HG03520 (cell line): ENCODE measurements at regions not wholly inside any gene's neighbourhood (a gene's known extent, or its start where the extent isn't known, plus 50 kb on each side); places are given as distances from the start of the nearest gene placed in this dataset.

Experiments used
- ATAC-seq: cut with Tn5 transposase; IDR thresholded peaks from one replicate; pipeline ENCODE4 v1.9.1; 2021; ENCODE audit warnings: mild to moderate bottlenecking, moderate library complexity; ENCODE audit not compliant: unreplicated experiment

DNA sequence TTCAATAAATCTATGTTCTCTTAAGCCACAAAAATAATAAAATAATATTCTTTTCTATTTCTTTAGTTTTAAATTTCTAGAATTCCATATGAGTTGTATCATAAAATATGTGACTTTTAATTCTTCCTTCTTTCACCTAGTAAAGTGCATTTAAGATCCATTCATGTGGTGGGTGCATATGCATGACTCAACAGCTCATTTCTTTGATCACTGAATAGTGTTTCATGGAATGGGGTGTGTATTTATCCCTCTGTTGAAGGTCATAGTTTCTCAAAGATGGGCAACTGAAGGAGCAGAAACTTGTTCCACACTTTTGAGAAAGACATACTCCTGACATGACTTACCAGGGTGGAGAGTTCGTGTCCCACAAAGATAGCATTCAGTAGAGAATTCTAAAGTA, 1230.3 kb upstream of the AGA start:
- no peak for ATAC-seq

DNA sequence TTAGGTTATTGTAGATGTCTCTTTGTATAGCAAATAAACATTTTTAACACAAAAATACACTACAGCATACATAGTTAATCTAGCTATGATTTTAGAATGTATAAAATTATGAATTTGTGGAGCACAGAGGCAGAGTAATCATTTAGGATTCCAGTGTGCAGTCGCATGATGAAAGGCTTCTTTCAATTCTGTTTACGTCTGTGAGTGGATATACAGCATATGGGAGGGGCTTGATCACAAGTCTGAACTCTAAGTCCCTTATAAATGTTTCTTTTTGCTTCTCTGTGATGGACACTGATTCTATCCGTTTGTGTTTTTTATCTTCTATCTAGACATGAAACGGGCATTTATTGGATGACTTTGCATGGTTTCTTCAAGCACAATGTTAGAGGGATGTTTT, 1239.6 kb upstream of the AGA start:
- ATAC-seq: no peak

DNA sequence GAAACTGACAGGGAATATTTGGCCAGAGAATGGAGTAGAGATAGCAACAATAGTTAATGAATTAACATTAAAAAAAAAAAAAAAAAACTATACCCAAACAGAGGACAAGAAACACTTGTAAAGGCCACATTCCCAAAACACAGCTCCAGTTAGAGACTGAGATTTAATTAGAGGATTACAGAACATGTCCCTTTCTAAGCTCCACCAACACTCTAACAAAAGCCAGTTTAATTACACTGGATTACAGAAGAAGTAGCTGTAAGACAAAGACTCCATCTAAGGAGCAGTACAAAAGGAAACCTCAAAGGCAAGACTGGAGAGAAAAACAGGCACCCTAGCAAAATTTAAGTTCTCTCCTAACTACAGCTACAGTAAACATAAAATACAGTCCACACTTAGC, 1247.7 kb upstream of the AGA start:
- ATAC-seq: no peak

DNA sequence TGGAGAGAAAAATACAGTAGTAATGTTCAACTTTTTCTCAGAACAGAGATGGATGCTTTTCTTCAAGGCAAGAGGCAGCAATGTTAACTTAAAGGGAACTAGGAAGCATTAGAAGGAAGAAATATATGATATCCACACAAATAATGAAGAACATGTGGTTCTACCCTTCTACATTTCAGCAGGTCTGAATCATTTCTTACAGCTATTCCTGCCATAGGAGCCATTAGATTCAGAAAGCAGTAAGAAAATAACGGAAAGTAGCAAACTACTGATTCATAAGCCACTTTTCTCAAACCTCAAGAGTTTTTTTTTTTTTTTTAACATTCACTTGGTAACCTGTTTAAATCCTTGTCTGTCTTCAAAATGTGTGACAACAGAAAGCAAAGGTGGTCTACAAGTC, 1251.6 kb upstream of the AGA start:
- ATAC-seq: no peak

DNA sequence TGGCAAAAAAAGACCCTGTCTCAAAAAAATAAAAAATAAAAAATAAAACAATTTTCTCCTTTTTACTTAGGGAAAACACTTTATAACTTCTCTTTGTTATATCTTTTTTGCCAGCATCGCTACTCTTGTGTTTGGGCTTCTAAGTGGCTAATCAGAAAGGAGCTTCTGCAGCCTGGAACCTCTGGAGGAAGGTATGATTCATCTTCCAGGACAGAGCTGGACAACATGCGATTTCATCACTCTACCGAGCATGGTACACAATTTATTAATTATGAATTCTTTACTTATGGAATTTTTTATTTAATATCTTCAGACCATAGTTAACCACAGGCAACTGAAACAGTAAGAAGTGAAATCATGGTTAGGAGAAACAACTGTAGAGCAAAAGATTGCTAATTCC, 1254.3 kb upstream of the AGA start:
- ATAC-seq: no peak

DNA sequence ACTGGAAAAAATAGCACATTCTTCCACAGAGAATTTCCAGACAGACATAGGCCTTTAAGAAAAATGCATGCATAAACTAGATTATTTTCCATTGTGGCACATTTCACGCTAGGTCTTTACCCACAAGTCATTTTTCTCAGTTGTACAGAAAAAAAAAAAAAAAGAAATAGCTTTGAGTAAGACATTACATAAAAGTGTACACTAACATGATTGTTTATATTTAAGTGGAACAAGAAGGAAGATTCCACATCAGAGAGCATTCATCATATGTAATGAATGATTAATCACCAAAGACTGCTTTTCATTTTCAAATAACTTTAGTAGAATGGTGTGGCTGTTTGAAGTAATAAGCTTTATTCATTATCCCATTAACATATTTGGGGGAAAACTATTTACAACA, 1270.2 kb upstream of the AGA start:
- no peak for ATAC-seq

DNA sequence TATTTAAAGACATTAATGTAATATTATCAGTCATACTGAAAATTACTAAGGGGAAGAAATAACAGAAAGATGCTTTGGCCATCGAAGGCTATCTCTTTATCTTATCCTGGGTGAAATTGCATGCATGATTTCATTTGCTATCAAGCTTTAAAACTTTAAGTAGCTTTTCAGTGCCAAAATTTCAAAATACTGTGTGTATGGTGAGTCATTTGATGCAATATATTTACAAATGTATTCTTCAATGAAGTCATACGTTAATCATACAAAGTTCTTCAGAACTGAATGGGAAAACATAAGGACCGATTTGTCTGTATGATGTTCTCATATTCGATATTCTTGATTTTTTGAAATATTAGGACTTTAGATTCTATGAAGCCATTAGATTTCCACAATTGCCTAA, 1295.8 kb upstream of the AGA start:
- ATAC-seq: no peak

DNA sequence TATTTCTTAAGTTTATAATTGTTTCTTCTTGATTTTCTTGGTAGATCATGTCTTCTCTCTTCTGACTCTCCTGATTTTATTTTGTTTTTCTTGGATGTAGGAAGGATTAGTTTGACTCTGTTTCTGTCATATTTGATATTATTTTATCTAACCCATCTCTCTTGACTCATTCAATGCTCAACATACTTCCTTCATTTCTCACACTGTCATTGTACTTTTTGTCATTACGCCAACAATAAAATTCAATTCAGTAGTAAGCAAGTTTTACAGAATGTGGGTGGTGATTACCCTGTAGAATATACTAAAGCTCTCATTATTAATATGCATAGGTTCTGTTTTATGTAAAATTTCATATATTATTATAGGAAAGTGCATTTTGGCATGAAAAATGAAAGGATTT, 1303.0 kb upstream of the AGA start:
- no peak for ATAC-seq

DNA sequence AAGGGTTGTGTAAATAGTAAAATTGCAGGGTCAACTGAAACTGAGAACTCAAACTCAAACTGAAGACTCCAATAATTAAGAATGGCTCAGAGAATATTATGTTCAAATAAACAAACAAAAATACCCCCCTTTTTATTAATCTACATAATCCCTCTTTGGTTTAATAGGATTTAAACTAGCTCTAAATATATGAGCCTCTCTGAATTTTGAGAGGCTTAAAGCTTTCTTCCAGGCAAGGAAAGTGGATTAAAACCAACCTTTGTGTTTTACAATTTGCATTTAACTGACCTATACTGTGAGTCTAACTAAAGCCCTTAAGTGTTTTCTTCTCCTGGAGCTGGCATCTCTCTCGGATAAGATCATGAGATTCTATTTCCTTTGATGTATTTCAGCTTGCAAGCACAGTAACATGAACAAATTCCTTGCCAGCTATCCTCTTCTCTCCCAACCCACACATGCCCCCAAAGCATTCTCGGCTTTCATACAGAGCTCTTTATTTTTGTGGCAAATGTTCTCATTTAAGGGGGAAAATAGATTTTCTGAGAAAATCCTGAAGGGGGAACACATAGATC, 1310.8 kb upstream of the AGA start:
- no peak for ATAC-seq

DNA sequence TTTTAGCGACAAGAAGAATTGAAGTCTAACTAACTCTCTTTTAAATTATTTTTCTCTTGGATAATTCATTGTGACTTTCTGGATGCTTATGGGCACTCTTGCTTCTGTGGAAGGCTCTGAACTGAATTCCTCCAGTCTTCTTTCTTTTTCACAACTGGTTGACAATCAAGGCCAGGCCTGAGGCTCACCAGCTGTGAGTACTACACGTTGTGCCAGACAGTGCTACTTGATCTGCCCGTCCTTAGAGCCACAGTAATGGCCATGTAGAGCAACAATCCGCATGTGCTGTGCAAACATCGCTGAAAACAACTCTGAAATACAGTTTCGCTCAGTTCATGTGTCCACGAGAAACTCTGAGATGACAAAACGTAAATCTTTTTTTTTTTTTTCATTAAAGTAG, 1336.3 kb upstream of the AGA start:
- no peak for ATAC-seq

DNA sequence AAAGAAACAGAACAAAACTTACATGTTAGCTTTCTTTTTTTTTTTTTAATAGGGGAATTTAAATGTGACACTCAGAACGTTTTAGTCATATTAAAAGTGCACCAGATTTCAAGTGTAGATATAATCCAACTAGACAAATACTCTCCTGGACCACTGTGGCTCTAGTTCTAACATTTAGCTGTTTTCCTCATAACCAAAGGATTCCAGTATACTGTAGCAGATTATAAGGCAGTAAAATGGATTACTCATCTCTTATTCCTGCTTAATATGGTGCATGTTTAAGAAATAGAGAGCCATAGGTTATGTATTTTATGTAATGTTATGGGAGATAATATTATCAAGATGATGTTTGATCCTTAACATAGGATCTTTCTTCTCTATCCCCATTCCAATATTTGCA, 1339.5 kb upstream of the AGA start:
- no peak for ATAC-seq

DNA sequence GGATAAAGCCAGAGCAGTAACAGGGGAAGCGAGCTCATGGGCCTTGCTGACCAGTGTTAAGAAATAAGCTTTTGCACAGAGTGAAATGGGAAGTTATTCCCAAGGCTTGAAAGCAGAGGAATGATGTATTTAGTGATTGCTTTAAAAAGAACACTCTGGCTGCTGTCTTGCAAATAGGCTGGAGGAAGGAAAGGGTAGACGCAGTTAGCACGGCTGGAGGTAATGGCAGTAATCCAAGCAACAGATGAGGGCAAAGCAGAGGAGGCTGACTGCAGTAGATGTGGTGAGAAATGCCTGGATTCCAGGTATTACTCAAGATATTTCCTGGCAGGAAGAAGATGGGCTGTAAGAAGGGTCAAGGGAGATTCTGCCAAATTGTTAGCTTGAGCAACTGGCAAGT, 1342.3 kb upstream of the AGA start:
- ATAC-seq: no peak

DNA sequence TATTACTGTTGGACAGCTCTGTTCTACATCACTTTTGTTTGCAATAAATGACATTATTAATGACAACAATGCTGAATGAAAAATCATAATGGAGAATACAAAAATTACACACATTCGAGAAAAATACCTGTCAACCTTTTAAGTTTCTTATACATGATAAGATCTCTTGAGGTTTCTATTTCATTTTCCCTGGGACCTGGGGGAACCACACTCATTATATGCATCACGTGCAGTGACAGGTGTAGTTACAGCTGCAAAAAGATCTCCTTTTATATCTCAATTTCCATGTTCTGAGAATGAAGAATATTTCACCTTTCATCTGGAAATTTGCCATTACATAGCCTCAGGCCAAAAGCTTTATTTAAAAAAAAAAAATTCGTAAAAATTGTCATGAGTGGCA, 1347.0 kb upstream of the AGA start:
- no peak for ATAC-seq

DNA sequence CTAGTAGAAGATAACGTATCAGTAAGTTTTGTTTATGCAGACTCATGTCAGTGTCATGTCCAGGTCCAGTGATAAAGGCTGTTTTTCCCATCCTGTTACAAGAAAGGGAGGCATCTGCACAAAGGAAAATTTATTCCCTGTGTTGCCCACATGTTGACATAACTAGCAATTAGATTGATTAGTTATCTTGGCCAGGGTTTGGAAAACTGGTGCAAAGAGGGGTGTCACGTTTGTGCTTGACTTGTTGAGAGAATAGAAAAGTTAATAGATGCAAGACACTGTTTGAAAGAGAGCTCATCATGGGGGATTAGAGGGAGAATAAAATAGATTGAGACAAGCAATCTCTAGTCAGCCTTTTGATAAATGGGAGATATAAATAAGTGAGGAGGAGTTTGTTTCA, 1357.0 kb upstream of the AGA start:
- no peak for ATAC-seq

DNA sequence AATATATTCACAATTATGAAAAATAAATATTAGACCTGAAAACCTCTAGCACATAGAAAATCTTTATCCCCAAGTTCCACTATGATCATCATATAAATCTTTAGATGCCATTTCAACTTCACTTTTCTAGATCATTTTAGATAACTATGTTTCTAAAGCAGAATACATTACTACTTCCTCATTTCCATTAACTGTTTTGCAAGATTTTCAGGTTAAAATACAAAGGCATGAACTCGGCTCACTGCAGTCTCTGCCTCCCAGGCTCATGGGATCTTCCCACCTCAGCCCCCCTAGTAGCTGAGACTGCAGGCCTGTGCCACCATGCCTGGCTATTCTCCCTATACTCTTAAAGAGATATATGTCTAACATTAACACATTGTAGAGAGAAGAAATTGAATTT, 1365.9 kb upstream of the AGA start:
- ATAC-seq: no peak

DNA sequence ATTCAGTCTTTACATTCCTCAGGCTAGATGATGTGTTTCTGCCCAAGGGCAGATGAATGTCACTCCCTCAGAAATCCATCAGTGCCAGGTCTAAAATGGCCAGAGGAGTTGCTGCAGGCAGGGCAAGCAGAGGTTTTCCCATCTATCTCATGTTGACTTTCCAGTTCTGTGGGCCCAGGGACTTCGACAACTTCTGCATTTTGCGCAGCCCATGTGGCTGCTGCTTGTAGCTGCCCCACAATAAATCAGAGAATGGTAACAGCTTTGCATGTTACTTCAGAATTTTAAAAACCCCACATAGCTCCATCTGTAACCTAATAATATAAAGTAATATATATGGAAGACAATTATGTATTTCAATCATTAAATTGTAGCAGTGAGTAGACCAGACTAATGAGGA, 1367.7 kb upstream of the AGA start:
- ATAC-seq: no peak

DNA sequence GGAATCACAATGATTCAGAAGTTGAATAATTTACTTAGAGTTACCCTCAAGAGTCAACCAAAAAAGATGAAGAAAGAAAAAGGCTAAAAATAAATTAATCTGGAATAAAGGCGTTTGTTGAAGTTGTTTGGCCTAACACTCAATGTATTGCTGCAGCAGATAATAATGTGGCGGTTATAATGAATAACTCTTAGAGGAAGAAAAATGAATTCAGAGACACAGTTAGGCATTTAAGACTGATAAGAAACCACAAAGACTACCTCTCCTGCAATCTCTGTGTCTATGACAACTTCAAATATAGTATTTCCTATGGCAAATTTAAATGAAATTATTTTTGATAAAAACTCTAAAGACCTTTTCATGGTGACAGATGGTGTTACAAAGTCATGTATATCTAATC, 1369.1 kb upstream of the AGA start:
- ATAC-seq: no peak

DNA sequence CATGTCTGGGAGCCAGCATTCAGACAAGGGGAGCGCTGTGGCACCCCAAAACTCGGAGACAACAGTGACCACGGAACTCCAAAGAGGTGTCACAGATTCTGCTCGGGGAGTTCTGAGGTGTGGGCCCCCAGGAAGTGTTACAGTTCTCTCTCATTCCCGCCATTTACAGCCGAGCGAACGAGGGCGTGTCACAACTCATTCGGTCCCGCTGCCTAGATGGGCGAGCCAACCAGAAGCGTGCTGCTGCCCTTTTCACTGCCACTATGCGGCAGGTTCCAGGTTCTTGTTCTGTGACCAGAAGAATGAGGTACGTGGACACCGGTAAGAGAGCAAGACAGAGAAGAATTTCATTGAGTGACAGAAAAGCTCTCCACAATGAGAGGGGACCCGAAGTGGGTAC, 1370.6 kb upstream of the AGA start:
- no peak for ATAC-seq

DNA sequence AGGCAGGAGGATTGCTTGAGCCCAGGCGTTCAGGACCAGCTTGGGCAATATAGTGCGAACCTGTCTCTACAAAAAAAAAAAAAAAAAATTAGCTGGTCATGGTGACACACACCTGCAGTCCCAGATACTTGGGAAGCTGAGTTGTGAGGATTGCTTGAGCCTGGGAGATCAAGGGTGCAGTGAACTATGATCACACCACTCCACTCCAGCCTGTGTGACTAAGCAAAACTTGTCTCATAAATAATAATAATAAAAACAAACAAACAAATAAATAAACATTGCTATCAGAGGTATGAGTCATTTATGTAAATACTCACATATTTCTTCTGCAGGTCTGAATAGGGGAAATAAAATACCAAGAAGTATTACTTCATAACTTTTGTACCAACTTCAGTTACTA, 1372.7 kb upstream of the AGA start:
- ATAC-seq: no peak

DNA sequence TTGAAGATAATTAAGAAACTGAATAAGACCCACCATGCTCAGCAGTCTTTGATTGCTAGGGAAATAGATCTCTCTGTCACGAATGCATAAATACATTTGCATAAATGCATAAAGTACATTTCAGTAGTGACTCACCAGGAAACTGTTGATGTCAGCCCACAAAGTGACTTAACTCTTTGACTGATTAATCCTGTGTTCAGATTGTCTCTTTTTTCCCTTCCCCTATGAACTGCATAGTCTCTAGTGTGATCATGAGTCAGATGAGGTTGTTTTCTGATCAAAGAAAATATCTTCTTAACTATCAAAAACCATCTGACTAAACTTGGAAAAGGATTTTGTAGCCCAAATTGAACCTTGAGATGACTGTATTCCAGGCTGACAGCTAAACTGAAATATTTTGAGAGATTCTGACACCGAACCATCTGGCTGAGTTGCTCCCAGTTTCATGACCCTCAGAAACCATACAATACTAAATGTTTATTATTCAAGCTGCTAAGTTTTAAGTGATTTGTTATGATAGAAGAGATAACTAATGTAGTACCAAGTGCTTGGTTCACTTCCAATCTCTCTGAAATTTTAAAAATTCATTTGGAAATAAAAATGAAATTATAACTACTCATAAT, 1381.5 kb upstream of the AGA start:
- ATAC-seq: no peak

DNA sequence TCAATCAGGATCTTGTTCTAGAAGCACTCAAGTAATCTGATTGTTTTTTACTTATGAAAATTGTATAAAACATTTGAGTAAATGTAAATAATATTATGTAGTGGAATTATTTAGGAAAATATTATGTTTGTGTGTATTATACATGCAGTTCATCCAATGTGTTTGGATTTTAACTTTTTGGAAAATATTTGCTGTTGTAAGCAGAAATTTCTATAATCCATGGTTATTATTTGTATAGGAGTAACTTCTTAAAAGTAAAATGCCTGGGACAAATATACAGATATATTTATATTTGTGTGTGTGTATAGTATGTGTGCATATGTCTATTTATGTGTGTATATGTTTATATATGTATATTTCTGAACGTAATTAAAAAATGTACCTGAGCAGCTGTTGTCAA, 1394.6 kb upstream of the AGA start:
- ATAC-seq: no peak

DNA sequence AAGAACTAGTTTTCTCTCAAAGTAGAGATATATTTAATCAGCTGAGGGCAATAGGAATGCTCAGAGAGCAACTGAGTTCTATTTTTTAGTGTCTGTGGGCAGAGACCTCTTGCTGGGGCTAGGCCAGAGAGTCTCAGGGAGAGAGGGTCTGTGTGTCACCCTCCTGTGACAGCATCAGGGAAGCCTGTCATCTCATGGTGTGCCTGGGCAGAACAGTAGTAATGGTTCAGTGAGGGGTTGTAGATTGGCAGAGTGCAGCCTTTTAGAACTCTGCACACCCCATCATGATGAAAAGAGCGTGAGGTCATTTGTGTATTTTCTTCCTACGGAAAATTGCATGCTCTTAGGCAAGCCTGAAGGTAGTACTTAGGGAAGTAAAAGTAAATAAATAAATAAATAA, 1396.5 kb upstream of the AGA start:
- ATAC-seq: no peak

DNA sequence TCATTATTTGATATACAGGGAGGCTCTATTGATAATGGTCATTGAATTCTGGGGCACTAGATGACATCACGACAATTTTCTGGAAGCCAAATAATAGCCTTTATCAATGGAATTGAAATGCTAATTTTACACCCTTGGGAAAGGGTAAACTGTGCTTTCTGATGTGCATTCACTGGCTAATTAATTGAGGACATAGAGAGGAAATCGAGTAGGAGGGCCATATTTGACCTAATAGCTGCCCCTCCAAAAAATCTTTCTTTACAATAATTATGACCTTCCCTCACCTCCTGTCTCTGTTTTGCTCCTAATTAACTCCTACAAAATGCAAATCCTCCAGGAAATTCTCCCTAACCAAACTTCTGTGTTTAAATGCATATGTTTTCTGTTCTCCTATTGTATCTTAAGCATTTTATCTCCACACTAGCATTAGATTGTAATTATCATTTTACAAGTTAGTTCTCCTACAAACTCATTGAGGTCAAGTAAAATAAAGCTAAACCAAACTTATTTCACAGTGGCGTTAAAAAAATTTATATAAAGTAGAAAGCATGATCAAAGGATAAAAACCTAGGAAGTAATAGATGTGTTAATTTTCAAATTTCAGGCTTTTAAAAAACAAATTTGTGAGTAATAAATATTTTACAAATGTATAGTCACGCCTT, 1414.0 kb upstream of the AGA start:
- ATAC-seq: no peak
